GM21526 (cell line): ENCODE measurements at regions not wholly inside any gene's neighbourhood (a gene's known extent, or its start where the extent isn't known, plus 50 kb on each side); places are given as distances from the start of the nearest gene placed in this dataset.

ENCODE experiments used
- ATAC-seq: cut with Tn5 transposase; IDR thresholded peaks from one replicate; pipeline ENCODE4 v1.9.1; 2021; ENCODE audit warnings: moderate library complexity; ENCODE audit not compliant: unreplicated experiment, low FRiP score

DNA sequence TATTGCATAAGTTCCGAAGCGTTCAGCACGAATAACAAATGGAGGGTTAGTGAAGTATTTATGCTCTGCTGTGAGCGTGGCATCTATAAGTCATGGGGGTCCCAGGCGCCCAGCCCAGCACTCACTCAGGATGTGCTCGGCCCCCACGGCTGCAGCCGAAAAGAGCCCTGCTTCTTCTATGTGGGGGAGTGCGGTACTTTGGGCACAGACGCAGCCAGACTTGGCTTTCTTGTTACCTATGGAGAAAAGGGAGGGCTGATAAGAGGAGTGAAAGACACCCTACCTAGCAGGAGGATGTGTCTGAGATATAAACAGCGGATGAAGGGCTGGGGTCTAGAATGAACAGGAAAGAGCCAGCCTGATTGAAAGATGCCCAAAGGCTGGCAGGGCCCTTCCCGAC, 51.4 kb downstream of the MRPL36 start:
- ATAC-seq = no peak

DNA sequence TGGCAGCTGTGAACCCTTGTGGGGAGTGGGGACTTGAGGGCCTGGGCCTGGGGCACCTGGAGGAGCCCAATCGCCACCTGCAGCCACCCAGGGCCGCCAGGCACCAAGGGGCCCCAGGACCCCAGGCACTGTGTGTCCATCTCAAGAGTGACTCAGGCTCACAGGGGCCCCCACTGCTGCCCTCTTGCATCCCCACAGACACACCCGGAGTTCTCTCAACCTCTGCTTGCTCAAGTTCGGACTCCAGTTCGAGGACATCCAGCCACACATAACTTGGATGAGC, 51.9 kb downstream of the MRPL36 start:
- no peak for ATAC-seq

DNA sequence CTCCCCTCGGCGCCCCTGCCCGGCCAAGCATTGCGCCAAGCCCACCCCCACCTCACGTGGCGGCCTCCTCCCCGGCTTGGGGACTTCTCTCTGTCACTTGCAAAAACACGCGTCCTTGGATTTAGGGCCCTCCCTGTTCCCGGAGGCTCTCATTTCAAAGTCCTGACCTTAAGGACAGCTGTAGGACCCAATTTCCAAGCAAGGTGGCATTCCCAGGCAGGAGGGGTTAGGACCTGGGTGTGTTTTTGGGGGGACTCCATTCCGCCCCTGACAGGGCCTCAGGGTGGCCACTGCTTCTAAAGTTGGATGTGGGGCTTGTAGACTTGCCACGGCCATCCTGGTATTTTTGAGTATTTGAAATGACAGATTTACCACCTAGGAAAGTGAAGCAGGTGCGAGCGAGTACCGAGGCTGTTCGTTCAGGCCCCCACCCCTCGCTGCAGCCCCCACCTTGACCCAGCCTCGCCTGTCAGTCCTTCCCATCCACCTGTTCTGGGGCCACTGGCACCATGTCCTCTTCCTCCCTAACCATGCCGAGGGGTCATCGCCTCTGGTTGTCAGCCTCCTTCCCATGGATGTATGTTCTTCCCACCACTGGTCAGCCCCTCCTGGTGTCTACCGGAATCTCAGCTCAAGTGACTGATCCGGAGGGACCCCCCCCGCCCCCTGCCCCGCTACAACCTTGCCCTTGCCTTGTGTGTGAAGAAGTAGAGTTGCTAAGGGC, 52.4 kb downstream of the MRPL36 start:
- no peak for ATAC-seq

DNA sequence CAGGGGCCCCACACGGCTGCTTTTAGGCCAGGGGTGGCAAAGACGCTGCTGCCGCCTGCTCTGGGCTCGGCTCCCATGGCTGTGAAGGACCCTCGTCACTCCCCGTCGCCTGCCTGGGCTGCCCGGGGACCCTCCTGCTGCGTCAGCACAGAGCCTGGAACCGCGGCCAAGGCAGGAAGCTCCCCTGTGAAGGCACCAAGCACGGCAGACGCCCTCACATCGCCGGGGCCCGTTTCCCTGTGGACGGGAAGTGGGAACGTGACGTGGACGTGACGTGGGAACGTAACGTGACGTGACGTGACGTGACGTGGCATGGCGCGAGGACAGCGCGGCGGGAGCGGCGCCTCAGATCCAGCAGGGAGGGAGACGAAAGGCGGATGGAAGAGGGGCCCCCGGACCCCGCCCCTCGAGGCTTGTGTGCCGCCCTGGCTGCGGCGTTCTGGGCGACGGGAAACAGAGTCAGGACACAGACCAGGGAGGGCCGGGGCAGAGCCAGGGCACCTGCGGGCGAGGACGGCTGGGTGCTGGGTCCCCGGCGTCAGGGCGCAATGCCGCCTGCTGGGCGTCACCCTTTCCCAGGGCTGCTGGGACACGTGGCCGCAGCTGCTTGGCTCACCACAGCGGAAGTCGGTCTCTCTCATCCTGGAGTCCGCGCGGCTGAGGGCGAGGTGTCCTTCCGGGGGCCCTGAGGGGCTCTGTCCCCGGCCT, 53.1 kb downstream of the MRPL36 start:
- ATAC-seq = no peak

DNA sequence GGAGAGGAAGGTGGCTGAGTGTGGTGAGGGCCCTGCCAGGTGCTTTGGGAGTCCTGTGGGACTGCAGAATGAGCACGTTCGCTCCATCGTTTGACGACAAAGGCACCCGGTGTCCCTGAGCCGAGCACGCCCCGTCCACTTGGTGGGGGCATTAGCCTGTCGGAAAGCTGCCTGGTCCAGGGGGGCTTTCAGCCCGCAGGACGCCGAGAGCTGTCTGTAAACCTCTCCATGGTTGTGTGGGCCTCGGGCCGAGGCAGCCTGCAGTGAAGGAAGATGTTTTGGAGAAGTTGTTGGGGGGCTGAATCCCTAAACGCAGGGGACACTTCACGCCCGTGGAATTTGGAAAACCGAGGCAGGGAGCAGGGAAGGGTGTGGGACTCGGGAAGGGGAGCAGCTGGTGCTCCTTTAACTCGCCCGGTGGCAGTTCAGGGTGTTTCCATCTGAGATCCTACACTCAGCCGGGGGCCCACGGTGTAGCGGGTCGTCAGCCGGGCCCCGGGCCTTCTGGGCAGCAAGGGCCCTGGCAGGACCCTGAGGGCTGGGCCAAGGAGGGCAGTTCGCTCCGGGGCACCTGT, 53.8 kb downstream of the MRPL36 start:
- no peak for ATAC-seq

DNA sequence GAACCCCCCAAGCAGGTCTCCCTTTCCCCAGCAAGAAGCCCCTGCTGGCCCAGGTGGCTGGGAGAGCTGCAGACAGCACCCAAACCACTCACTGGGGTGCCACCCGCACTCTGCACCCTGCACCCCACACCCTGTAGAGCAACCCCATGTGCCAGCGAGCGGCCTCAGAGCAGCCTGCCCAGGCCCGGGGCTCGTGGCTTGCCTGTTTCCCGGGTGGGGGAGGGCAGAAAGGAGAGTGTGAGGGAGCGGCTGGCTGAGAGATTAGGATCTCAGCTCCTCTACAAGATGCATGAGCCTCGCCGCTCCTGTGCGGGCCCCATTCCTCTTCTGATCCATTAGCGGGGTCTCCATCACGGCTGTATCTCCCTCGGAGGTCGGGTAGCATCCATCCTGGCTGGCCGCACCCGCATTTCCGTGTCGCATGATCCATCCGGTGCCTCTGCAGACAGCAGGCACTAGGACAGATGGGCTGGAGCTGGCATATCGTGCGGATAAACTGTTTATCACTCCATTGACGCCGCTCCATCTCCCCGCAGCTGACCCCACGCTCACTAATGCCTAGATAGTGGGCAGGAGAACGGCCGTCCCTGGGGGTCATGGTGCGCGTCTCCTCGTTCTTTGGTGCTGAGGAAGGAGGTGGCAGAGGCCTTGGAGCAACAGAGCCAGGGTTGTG, 54.4 kb downstream of the MRPL36 start:
- ATAC-seq = no peak

DNA sequence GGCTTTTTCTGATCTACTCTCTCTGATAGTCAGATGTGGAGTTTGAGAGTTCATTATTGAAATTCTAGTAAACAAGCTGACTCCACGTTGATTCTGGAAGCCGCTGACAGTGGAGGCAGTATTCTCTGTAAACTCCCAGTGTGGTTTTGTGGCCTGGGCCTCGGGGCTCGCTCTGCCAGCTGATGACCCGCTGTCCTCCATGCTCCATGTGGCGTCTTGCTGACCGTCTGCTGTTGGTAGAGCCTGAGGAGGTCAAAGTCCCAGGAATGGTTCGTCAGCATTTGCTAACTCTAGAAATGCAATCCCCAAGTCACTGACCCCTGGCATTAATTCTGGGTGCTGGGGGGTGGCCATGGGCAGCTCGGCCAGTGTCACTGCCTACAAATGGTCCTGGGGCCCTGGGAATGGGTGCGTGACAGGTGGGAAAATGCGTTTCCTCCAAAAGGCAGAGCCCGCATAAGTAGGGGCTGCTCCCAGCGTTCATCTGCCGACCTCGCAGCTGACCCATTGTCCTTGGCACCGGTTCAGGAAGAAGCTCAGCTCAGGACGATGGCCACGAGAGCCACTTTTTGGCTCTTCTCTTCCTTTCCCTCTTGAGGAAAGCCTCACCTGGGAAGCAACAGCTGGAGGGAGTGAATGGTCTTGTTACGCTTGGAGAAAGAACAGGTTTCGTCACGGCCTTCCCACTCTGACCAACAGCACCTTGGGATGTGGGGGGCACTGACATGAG, 55.1 kb downstream of the MRPL36 start:
- no peak for ATAC-seq

DNA sequence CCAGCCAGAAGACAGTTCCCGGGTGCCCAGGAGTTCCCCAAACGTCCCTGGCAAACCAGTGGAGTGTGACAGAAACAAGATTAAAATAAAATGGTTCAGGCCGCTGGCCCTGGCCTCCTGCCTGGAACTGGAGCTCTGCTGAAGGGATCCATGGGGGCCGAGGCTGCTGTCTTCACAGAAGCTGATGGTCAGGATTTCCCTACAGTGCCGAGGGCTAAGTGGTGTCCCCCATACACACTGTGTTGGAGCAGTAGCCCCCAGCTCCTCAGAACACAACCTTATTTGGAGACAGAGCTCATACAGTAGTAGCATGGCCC, 55.9 kb downstream of the MRPL36 start:
- ATAC-seq = no peak

DNA sequence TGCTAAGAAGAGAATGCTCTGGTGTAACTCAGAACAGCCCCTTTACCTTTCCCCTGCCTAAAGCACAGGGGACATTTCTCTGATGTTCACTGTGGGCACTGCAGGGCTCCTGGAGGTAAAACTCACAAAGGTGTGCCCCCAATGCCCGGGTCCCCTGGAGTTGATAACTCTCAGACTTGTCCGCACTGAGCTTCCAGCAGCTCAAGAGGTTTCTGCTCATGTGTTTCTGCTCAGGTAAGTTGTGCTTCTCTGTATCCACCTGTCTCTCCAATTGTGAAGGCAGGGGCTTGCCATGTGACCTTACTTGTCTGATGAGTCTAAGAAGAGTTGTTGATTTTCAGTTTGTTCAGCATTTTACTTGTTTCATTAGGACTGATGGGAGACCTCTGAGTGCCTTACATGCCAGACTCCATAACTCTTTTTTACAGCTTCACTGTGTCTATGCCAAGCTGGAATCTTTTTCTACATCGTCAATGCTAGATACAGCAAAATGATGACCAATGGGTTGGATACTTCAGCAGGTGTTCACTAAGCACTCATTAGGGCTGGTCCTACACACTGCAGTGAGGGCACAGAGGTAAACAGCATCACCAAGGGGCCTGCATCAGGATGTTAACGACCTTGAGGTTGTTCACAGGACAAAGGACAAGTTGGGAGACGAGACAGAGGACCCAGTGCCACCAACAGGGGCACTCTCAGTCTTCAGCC, 56.4 kb downstream of the MRPL36 start:
- no peak for ATAC-seq

DNA sequence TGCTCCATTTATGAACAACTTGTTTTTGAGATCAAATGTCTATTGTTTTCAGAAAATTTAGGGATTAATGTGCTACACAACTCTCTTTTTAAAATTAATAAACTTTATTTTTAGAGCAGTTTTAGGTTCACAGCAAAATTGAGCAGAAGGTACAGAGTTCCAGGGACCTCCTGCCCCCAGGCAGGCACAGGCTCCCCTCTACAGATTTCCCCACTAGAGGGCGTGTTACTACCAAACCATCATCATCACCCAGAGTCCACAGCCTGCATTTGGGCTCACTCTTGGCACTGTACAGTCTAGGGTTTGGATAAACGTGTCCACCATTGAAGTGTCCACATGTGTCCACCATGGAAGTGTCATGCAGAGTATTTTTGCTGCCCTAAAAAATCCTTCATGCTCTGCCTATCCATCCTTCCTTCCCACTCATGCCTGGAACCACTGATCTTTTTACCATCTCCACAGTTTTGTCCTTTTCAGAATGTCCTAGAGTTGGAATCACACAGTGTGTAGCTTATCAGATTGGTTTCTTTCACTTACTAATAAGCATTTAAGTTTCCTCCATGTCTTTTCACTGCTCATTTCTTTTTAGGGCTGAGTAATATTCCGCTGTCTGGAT, 61.7 kb downstream of the MRPL36 start:
- peak; percentile 82 for ATAC-seq

DNA sequence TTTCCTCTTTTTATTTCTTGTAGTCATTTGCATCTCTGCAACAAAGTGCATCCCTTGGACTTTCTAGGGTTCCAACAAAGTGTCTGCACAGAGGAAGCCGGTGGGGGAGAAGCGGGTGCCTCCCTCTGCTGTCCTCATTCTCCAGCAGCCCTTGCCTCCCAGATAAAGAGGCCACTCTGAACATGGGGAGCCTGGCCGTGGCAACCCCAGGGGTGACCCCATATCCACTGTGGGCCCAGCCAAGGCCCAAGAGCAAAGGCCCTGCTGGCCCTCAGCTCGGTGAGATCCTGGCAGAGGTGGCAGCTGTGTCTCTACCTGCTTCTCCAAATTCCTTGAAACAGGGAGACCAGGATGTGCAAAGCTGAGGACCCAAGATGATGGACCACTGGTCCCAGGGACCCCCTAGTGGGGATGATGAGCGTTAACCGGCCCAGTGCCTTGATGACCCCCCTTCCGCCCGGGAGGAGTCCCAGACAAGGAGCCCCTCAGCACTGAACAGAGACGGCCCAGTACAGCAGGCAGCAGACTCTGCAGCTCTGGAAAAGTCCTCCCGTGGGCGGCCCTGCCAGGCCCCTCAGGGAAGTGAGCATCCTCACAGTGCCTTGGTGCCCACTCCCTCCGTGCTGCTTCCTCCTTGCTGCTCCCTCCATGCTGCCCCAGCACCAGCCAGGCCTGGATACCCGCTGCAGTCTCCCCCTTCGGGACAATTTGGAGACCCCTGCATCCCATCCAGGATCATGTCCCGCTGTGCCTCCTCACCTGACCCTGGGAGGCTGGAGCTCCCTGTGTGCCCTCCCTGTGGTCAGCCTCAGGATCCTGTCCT, 62.5 kb downstream of the MRPL36 start:
- ATAC-seq = no peak

DNA sequence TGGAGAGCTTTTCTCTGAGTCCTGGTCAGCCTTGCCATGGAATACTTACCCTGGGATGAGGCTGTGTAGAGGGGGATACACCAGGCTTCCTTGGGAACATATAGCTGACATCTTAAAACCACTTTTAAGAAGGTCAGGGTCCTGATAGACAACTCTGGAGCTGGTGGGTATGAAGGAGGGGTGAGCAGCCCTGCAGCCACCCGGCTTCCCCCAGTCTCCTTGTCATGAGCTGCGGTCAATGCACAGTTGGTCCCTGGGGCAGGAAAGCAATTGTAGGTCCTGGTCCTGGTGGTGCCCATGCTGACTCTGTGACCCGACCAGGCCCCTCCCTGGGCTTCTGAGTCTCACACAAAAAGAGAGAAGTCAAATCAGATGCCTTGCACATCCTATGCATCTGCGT, 63.6 kb downstream of the MRPL36 start:
- no peak for ATAC-seq

DNA sequence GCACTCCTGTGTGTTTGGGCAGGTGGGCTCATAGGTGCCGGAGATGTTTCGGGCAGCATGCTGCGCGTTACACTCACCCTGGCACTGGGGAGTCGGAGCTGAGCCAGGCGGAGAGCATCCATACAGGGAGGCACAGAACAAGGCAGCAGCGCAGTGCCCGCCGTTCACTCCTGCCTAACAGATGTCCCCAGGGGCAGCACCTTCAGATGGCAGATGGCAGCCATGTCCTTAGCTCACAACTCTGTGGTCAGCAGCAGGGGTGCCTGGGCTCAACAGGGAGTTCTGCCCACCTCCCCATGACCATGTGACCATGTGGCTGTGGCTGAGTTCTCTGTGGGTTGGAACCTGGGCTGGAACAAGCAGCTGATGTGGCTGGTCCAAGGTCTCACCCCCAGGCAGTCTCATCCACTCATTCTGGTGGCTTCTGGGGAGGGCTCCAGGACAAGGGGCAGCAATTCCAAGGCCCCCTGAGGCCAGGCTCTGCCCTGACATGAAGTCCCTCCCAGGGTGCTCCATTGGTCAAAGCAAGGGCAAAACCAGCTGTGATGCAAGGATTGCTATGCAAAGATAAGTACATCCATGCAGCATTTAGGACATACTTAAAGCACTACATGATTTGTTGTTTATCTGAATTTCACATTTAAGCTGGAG, 64.2 kb downstream of the MRPL36 start:
- ATAC-seq = no peak

DNA sequence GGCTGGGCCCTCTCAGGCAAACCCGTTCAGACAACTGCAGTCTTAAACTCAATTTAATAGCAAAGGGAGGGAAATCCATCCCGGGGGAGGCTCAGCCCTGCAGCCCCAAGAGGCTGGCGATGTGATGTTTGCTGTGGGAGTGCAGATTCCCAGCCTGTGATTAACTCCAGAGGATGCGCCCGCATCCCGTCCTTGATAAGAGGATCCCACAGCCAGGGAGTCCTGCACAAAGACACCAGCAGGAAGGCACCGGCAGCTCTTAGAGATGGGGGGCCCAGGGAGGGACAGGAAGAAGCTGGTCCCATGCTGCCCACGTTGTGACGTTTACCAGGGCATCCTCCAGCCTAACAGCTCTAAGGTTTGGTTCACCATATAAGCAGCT, 64.7 kb downstream of the MRPL36 start:
- ATAC-seq = no peak

DNA sequence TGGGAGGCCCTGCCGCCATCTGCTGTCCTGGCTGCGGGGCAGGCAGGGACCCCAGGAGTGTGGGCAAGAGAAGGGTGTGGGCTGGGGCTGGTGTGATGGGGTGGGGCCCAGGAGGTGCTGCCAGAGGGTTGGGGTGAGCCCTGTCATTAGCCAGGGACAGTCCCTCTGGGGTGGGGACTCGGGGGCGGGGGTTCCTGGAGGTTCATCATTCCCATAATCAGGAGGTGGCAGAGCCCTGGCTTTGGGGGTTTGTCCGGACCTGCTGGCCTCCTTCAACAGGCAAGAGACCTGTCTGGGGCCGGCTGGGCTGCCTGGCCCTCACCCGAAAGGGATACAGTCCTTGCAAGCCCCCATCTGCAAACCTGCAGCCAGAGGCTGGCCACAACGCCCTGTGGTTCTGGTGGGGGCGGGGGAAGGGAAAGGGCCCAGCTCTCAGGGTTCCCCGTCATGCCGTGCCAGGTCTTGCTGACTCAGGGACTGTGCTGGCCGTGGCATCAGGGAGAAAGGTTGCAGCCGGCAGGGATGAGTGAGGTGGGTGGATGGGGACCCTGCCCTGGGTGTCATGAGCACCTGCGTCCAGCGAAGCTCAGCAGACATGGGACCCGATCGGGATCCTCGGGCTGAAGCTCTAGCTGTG, 65.2 kb downstream of the MRPL36 start:
- no peak for ATAC-seq

DNA sequence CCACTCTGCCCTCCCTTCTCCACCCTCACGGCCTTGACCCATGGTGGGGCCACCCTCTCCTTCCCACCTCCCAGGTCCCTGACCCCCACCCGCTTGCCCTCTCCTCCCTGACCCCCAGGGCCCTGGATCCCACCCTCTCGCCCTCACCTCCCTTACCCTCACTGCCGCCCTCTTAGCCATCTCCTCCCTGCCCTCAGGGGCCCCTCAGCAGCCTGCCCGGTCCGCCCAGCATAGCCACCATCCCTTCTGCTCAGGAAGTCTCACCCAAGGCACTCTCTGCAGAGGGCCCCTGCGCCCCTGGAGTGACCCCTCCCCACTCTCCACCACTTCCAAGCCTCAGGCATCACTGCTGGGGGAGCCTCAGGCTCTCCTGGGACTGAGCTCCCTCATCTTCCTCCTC, 66.3 kb downstream of the MRPL36 start:
- no peak for ATAC-seq

DNA sequence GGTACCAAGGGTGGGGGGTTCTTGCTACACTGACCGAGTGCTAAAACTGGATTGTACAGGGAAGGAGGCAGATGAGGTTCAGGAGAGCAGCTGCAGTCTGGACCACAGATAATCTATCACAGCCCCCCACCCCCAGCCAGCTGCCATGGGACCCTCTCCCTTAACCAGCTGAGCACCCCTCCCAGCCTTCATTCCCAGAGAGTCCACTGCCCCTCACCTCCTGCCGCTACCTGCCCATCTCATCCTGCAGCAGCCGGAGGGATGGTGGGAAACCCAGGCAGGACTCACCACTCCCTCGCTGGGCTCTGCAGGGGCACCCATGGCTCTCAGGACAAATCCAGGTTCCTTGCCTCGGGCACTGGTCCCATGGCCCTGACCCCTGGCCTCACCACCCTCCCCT, 66.7 kb downstream of the MRPL36 start:
- no peak for ATAC-seq

DNA sequence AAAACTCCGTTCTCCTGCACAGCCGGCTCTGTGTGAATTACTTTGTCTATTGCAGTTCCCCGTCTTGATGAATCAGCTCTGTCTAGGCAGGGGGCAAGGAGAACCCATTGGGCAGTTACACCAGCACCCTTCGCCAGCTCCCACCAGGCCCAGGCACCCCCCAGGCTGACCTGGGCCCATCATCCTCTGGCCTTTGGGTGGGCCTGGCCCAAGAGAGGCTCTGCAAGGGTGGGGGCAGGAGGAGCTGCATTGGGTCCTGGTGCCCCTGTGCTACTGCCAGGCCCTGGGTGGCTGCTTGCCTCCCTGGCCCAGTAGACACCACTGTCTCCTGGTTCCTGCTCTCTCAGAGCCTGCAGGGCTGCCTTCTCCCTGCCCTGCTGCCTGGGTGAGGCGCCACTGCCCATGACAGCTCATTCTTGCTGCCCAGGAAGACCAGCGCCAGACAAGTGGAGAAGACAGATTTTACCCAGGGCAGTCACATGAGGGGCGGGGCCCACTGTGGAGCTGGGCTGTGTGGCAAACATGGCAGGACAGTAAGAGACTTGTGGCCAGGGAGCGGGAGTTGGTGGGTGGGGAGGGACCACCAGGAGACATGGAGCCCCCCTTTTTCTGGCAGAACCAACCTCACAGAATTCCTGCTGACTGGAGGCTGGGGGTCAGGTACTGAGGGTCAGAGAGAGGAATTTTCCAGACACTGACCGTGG, 67.2 kb downstream of the MRPL36 start:
- no peak for ATAC-seq
